DOHH2 (cell line): ENCODE measurements at regions not wholly inside any gene's neighbourhood (a gene's known extent, or its start where the extent isn't known, plus 50 kb on each side); places are given as distances from the start of the nearest gene placed in this dataset.

Experiments used
- H3F3A ChIP-seq: fragments of 200-600 bp; sonication (generic), shearing (Covaris generic); 2 replicates; pipeline ENCODE4 v1.6.0; 2016; ENCODE audit warnings: antibody characterized with exemption, mild to moderate bottlenecking; ENCODE audit not compliant: control insufficient read depth, insufficient read depth
- H3K27ac ChIP-seq: fragments of 200-600 bp; sonication (generic); 2 replicates; pipeline ENCODE4 v1.5.1; 2014; ENCODE audit warnings: low read depth, mild to moderate bottlenecking, low read length, moderate library complexity
- H3K27me3 ChIP-seq: fragments of 200-600 bp; sonication (generic); 2 replicates; pipeline ENCODE4 v1.6.1; 2014; ENCODE audit warnings: mild to moderate bottlenecking, low read length, mixed read lengths; ENCODE audit not compliant: control insufficient read depth
- H3K36me3 ChIP-seq: fragments of 200-600 bp; sonication (generic); 2 replicates; pipeline ENCODE4 v1.6.1; 2014; ENCODE audit warnings: mild to moderate bottlenecking, low read length, moderate library complexity, mixed read lengths; ENCODE audit not compliant: control insufficient read depth
- H3K4me1 ChIP-seq: fragments of 200-600 bp; sonication (generic); 2 replicates; pipeline ENCODE4 v1.6.1; 2014; ENCODE audit warnings: mild to moderate bottlenecking, low read length, mixed read lengths; ENCODE audit not compliant: control insufficient read depth
- H3K4me2 ChIP-seq: fragments of 200-600 bp; sonication (generic); 2 replicates; pipeline ENCODE4 v1.6.0; 2014; ENCODE audit warnings: mild to moderate bottlenecking, low read length, moderate library complexity
- H3K4me3 ChIP-seq: fragments of 200-600 bp; sonication (generic); 2 replicates; pipeline ENCODE4 v1.5.1; 2014; ENCODE audit warnings: mild to moderate bottlenecking, low read length, mixed read lengths
- H3K79me2 ChIP-seq: fragments of 200-600 bp; sonication (generic); 2 replicates; pipeline ENCODE4 v1.6.1; 2014; ENCODE audit warnings: mild to moderate bottlenecking, low read length, mixed read lengths; ENCODE audit not compliant: control insufficient read depth
- H3K9me2 ChIP-seq: fragments of 200-600 bp; sonication (generic); replicated peaks from 2 replicates; pipeline ENCODE4 v1.6.1; 2014; ENCODE audit warnings: mild to moderate bottlenecking, low read length, mixed read lengths; ENCODE audit not compliant: control insufficient read depth
- H3K9me3 ChIP-seq: fragments of 200-600 bp; sonication (generic); 2 replicates; pipeline ENCODE4 v1.6.1; 2014; ENCODE audit warnings: antibody characterized with exemption, low read length, mixed read lengths; ENCODE audit not compliant: control insufficient read depth, insufficient read depth
- H4K20me1 ChIP-seq: fragments of 200-600 bp; sonication (generic); 2 replicates; pipeline ENCODE4 v1.6.0; 2014; ENCODE audit warnings: low read depth, mild to moderate bottlenecking, antibody characterized with exemption, low read length, moderate library complexity; ENCODE audit not compliant: control insufficient read depth, insufficient read depth
- EZH2phosphoT487 ChIP-seq: fragments of 200-600 bp; sonication (generic); IDR thresholded peaks from 2 replicates; pipeline ENCODE4 v1.6.1; 2017; ENCODE audit warnings: borderline replicate concordance, mild to moderate bottlenecking, antibody characterized with exemption, low read length, moderate library complexity, mixed read lengths
- TF ChIP-seq, protein P1 (sequence below): fragments of 200-600 bp; sonication (generic); IDR thresholded peaks from one replicate; pipeline ENCODE4 v1.5.1; 2014; ENCODE audit warnings: antibody characterized with exemption, mild to moderate bottlenecking, low read depth, low read length; ENCODE audit not compliant: poor library complexity, severe bottlenecking

GRCh38 chr16:54417384-54417783 is 130.8 kb upstream of the IRX3 start:
- Histone ChIP-seq H4K20me1 (no peaks in the 10 kb centered on the region), H3F3A (no peaks in the 10 kb centered on the region), H3K4me1 (no peaks in the 10 kb centered on the region), H3K79me2 (no peaks in the 10 kb centered on the region), H3K9me2 (no peaks in the 10 kb centered on the region), H3K36me3 (no peaks in the 10 kb centered on the region), H3K27me3 (no peaks in the 10 kb centered on the region), H3K9me3 (no peaks in the 10 kb centered on the region), H3K4me2 (no peak overlapping the region), H3K27ac (no peak overlapping the region), H3K4me3 (no peak overlapping the region)
- no peak for TF ChIP-seq EZH2phosphoT487
- TF ChIP-seq, protein P1, sequence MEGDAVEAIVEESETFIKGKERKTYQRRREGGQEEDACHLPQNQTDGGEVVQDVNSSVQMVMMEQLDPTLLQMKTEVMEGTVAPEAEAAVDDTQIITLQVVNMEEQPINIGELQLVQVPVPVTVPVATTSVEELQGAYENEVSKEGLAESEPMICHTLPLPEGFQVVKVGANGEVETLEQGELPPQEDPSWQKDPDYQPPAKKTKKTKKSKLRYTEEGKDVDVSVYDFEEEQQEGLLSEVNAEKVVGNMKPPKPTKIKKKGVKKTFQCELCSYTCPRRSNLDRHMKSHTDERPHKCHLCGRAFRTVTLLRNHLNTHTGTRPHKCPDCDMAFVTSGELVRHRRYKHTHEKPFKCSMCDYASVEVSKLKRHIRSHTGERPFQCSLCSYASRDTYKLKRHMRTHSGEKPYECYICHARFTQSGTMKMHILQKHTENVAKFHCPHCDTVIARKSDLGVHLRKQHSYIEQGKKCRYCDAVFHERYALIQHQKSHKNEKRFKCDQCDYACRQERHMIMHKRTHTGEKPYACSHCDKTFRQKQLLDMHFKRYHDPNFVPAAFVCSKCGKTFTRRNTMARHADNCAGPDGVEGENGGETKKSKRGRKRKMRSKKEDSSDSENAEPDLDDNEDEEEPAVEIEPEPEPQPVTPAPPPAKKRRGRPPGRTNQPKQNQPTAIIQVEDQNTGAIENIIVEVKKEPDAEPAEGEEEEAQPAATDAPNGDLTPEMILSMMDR = no peak

DNA sequence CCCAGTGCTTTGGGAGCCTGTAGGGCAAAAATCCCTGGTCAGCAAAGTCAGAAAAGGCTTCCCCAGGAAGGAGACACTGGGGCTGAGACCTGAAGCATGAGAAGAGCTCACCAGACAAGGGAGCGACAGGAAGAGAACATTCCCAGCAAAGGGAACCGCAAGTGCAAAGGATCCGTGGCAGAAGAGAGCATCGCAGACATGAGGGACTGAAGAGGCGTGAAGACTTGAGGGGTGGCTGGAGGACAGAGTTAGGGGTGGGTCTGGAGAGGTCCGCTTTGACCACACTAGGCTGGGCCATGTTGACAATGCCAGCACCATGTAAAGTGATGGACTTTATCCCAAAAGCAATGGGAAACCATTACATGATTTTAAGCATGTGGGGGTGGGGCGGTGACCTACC is 128.1 kb upstream of the IRX3 start:
- no peaks in the 10 kb centered on the region for H3K36me3 ChIP-seq

GRCh38 chr16:54412777-54413455 is 126.3 kb upstream of the IRX3 start:
- H3K27me3 ChIP-seq = no peaks in the 10 kb centered on the region
- no peak for TF ChIP-seq EZH2phosphoT487
- TF ChIP-seq, protein P1 = no peak
- no peaks in the 10 kb centered on the region for H3F3A ChIP-seq
- no peak overlapping the region for H3K4me2 ChIP-seq
- no peak overlapping the region for H3K4me3 ChIP-seq
- no peak overlapping the region for H3K27ac ChIP-seq
- H3K4me1 ChIP-seq = no peaks in the 10 kb centered on the region
- H3K9me2 ChIP-seq = no peaks in the 10 kb centered on the region
- H3K9me3 ChIP-seq = no peaks in the 10 kb centered on the region
- no peaks in the 10 kb centered on the region for H4K20me1 ChIP-seq
- no peaks in the 10 kb centered on the region for H3K79me2 ChIP-seq
- H3K36me3 ChIP-seq = no peaks in the 10 kb centered on the region

More for the DNA sequence above, 128.1 kb upstream of the IRX3 start:
- no peaks in the 10 kb centered on the region for H3K79me2 ChIP-seq
- H3K4me2 ChIP-seq = no peak overlapping the region
- H3K9me3 ChIP-seq = no peaks in the 10 kb centered on the region
- H3K27me3 ChIP-seq = no peaks in the 10 kb centered on the region
- H3K27ac ChIP-seq = no peak overlapping the region
- TF ChIP-seq, protein P1 = no peak
- TF ChIP-seq EZH2phosphoT487 = no peak
- H3F3A ChIP-seq = no peaks in the 10 kb centered on the region
- H3K4me3 ChIP-seq = no peak overlapping the region
- no peaks in the 10 kb centered on the region for H3K9me2 ChIP-seq
- H3K4me1 ChIP-seq = no peaks in the 10 kb centered on the region
- no peaks in the 10 kb centered on the region for H4K20me1 ChIP-seq
